Fibroblast of lung (primary cell): ENCODE measurements at regions not wholly inside any gene's neighbourhood (a gene's known extent, or its start where the extent isn't known, plus 50 kb on each side); places are given as distances from the start of the nearest gene placed in this dataset.

ENCODE experiments used
- DNase-seq, 2 donors: peaks; one replicate each; pipeline versions ENCODE4 v3.0.0 to v3.0.0-alpha.2; 2010; ENCODE audit warnings: low read depth in 2 of 2
- H2AFZ ChIP-seq: 2 replicates; pipeline ENCODE4 v1.5.1; 2012; ENCODE audit warnings: low read length, control low read depth, inconsistent platforms
- H3K27ac ChIP-seq: 2 replicates; pipeline ENCODE4 v1.5.1; 2011; ENCODE audit warnings: low read length, control low read depth; ENCODE audit not compliant: insufficient read depth
- H3K27me3 ChIP-seq: 2 replicates; pipeline ENCODE4 v1.5.1; 2011; ENCODE audit warnings: mild to moderate bottlenecking, low read length; ENCODE audit not compliant: control insufficient read depth, insufficient read depth
- H3K36me3 ChIP-seq: 2 replicates; pipeline ENCODE4 v1.5.1; 2011; ENCODE audit warnings: low read length; ENCODE audit not compliant: control insufficient read depth, insufficient read depth
- H3K4me1 ChIP-seq: 2 replicates; pipeline ENCODE4 v1.5.1; 2011; ENCODE audit warnings: low read length; ENCODE audit not compliant: control insufficient read depth, insufficient read depth; ENCODE audit errors: extremely low read depth
- H3K4me2 ChIP-seq: 2 replicates; pipeline ENCODE4 v1.5.1; 2011; ENCODE audit warnings: low read length, control low read depth; ENCODE audit not compliant: insufficient read depth; ENCODE audit errors: extremely low read depth
- H3K4me3 ChIP-seq, 4 experiments: fragments of 200-600 bp in 1 of 4; sonication (generic) in 1 of 4; replicated peaks in 1 of 4; 2 replicates each; pipeline ENCODE4 v1.5.1; 2011 to 2016; ENCODE audit warnings: low read length in 4 of 4, low read depth in 3 of 4, mild to moderate bottlenecking in 3 of 4, control low read depth in 2 of 4, inconsistent platforms in 1 of 4, mixed read lengths in 1 of 4; ENCODE audit not compliant: insufficient read depth in 1 of 4; ENCODE audit errors: control extremely low read depth in 1 of 4
- H3K79me2 ChIP-seq: 2 replicates; pipeline ENCODE4 v1.5.1; 2012; ENCODE audit warnings: mild to moderate bottlenecking, low read length, inconsistent platforms; ENCODE audit not compliant: control insufficient read depth, insufficient read depth
- H3K9ac ChIP-seq: 2 replicates; pipeline ENCODE4 v1.5.1; 2011; ENCODE audit warnings: mild to moderate bottlenecking, low read length, control low read depth; ENCODE audit not compliant: insufficient read depth
- H3K9me3 ChIP-seq: 2 replicates; pipeline ENCODE4 v1.5.1; 2012; ENCODE audit warnings: low read depth, low read length; ENCODE audit not compliant: control insufficient read depth, insufficient read depth
- H4K20me1 ChIP-seq: 2 replicates; pipeline ENCODE4 v1.5.1; 2011; ENCODE audit warnings: low read length; ENCODE audit not compliant: control insufficient read depth, insufficient read depth; ENCODE audit errors: extremely low read depth
- CTCF ChIP-seq, 2 donors: IDR thresholded peaks in 1 of 2; conservative IDR thresholded peaks in 1 of 2; 1 replicate in 1 of 2; 2 replicates in 1 of 2; pipeline ENCODE4 v1.5.1; 2011 to 2012; ENCODE audit warnings: low read length in 2 of 2, control low read depth in 1 of 2, inconsistent platforms in 1 of 2, low read depth in 1 of 2, mild to moderate bottlenecking in 1 of 2
- EZH2 ChIP-seq: IDR thresholded peaks from 2 replicates; pipeline ENCODE4 v1.5.1; 2012; ENCODE audit warnings: low read length, control low read depth, mild to moderate bottlenecking; ENCODE audit errors: missing control alignments

DNA sequence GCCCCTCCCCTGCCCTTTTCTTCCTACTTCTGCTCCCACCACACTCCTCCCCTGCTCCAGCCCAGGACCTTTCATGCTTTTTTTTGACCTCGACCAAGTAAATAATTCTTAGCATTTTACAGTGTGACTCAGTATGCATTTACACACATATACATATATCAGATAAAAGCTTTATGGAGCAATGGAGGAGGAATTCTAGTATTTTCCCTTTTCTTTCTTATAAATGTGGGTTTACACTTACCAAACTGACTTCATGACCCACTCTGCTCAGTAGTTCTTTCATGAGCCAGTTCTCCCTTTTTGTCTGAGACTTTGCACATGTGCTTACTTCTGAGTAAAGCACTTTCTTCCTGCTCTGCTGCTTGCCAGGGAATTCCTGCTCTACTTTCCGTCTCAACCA lies 111.8 kb upstream of the H2AZ1 start:
- Histone ChIP-seq H3K27ac (no peak overlapping the region), H3K4me3 (no peak overlapping the region), H4K20me1 (no peaks in the 10 kb centered on the region), H2AFZ (no peak overlapping the region), H3K36me3 (no peaks in the 10 kb centered on the region), H3K27me3 (no peaks in the 10 kb centered on the region), H3K9me3 (no peaks in the 10 kb centered on the region), H3K79me2 (no peaks in the 10 kb centered on the region), H3K4me1 (no peaks in the 10 kb centered on the region), H3K4me2 (no peak overlapping the region), H3K9ac (no peak overlapping the region)
- no peak for TF ChIP-seq CTCF (conservative IDR thresholded peaks at IDR 0.05 in 1 of 2, IDR thresholded peaks at IDR 0.05 in 1 of 2; ENCODE audit: low read depth in 1 of 2, low read length in 2 of 2)
- TF ChIP-seq EZH2: no peak
- peak in 1 of 2 donors; percentile 23 for DNase-seq

GRCh38 chr4:100060765-100061416 lies 110.8 kb upstream of the H2AZ1 start:
- H2AFZ ChIP-seq: no peak overlapping the region
- TF ChIP-seq CTCF (conservative IDR thresholded peaks at IDR 0.05 in 1 of 2, IDR thresholded peaks at IDR 0.05 in 1 of 2; ENCODE audit: low read depth in 1 of 2, low read length in 2 of 2) (no peak), EZH2 (no peak)
- no peak for DNase-seq
- H3K27me3 ChIP-seq: no peaks in the 10 kb centered on the region
- H3K36me3 ChIP-seq: no peaks in the 10 kb centered on the region
- no peaks in the 10 kb centered on the region for H3K4me1 ChIP-seq
- H3K4me3 ChIP-seq: no peak overlapping the region
- H3K9ac ChIP-seq: no peak overlapping the region
- H4K20me1 ChIP-seq: no peaks in the 10 kb centered on the region
- H3K4me2 ChIP-seq: no peak overlapping the region
- no peaks in the 10 kb centered on the region for H3K9me3 ChIP-seq
- no peaks in the 10 kb centered on the region for H3K79me2 ChIP-seq
- H3K27ac ChIP-seq: no peak overlapping the region

GRCh38 chr4:100059467-100059866 lies 109.4 kb upstream of the H2AZ1 start:
- TF ChIP-seq CTCF (conservative IDR thresholded peaks at IDR 0.05 in 1 of 2, IDR thresholded peaks at IDR 0.05 in 1 of 2; ENCODE audit: low read depth in 1 of 2, low read length in 2 of 2): no peak
- no peak for TF ChIP-seq EZH2
- Histone ChIP-seq H3K79me2 (no peaks in the 10 kb centered on the region), H3K9ac (no peak overlapping the region), H3K27me3 (no peaks in the 10 kb centered on the region), H2AFZ (no peak overlapping the region), H3K4me1 (no peaks in the 10 kb centered on the region), H3K36me3 (no peaks in the 10 kb centered on the region), H4K20me1 (no peaks in the 10 kb centered on the region), H3K4me2 (no peak overlapping the region), H3K27ac (no peak overlapping the region), H3K9me3 (no peaks in the 10 kb centered on the region), H3K4me3 (no peak overlapping the region)
- no peak for DNase-seq
